HFF-Myc (cell line): ENCODE measurements at regions not wholly inside any gene's neighbourhood (a gene's known extent, or its start where the extent isn't known, plus 50 kb on each side); places are given as distances from the start of the nearest gene placed in this dataset.
"Not testable (repeated sequence)": the region's sequence is repeated elsewhere in the genome, so short reads cannot be mapped to it uniquely, and the experiment has no call there.

Experiments used
- DNase-seq: peaks from one replicate; pipeline ENCODE4 v3.0.0-alpha.2; 2011; ENCODE audit warnings: low read depth; ENCODE audit errors: extremely low read depth
- H3K4me3 ChIP-seq: replicated peaks from 2 replicates; pipeline ENCODE4 v1.5.1; 2011; ENCODE audit warnings: low read depth, mild to moderate bottlenecking, control low read depth, low read length
- CTCF ChIP-seq: IDR thresholded peaks from 2 replicates; pipeline ENCODE4 v1.5.1; 2012; ENCODE audit warnings: mild to moderate bottlenecking, low read depth, low read length, control low read depth; ENCODE audit errors: missing control alignments

- no peak for DNase-seq
- no peak overlapping the region for H3K4me3 ChIP-seq
- TF ChIP-seq CTCF = no peak
Measured at GRCh38 chr12:67043771-67044170, 225.4 kb upstream of the CAND1 start.

- TF ChIP-seq CTCF = no peak
- DNase-seq = no peak
- no peak overlapping the region for H3K4me3 ChIP-seq
Measured at GRCh38 chr12:67045650-67046049, 223.5 kb upstream of the CAND1 start.

GRCh38 chr12:67046062-67046461, 223.1 kb upstream of the CAND1 start:
- TF ChIP-seq CTCF = no peak
- H3K4me3 ChIP-seq = no peak overlapping the region
- DNase-seq = no peak

- no peak overlapping the region for H3K4me3 ChIP-seq
- DNase-seq = no peak
- no peak for TF ChIP-seq CTCF
Measured at GRCh38 chr12:67047634-67048033, 221.5 kb upstream of the CAND1 start.

GRCh38 chr12:67048371-67048770, 220.8 kb upstream of the CAND1 start:
- DNase-seq = no peak
- no peak for TF ChIP-seq CTCF
- no peak overlapping the region for H3K4me3 ChIP-seq

GRCh38 chr12:67049199-67049598, 220.0 kb upstream of the CAND1 start:
- DNase-seq, H3K4me3 ChIP-seq: not testable (repeated sequence)

- no peak for DNase-seq
- TF ChIP-seq CTCF = no peak
- H3K4me3 ChIP-seq = no peak overlapping the region
Measured at GRCh38 chr12:67052981-67053380, 216.2 kb upstream of the CAND1 start.
